A549 (cell line): ENCODE measurements at regions not wholly inside any gene's neighbourhood (a gene's known extent, or its start where the extent isn't known, plus 50 kb on each side); places are given as distances from the start of the nearest gene placed in this dataset.

Experiments used
- ATAC-seq, 2 experiments: fragments of 200-7000 bp in 1 of 2; fragments of >200 bp in 1 of 2; cut with Nextera tagmentation in 1 of 2; cut with Tn5 transposase in 1 of 2; 3 replicates each; pipeline versions ENCODE4 v1.8.0 to v1.9.1; 2018 to 2020; ENCODE audit warnings: mild to moderate bottlenecking in 1 of 2, moderate library complexity in 1 of 2
- CTCF ChIA-PET: fragments of 300-600 bp; sonication (Branson Sonifier 250); formaldehyde crosslinking; extraction: SDS; loops from one replicate; lab custom pipeline; 2021; ENCODE audit warnings: antibody characterized with exemption, inconsistent platforms; lab: Yijun Ruan, JAX
- POLR2A ChIA-PET: fragments of 350-600 bp; formaldehyde crosslinking; extraction: SDS; loops from one replicate; lab custom pipeline; 2021; ENCODE audit warnings: antibody characterized with exemption, inconsistent platforms; lab: Yijun Ruan, JAX
- DNase-seq, 2 experiments: peaks; one replicate each; pipeline versions ENCODE4 v3.0.0 to v3.0.0-alpha.2; 2011 to 2016; ENCODE audit warnings: low read depth in 1 of 2, low spot score in 1 of 2
- FAIRE-seq: peaks from 2 replicates; lab custom pipeline; 2011; peaks lifted over from hg19 to GRCh38; lab: Jason Lieb, UNC
- H3K27ac ChIP-seq, 2 experiments: fragments of >200 bp; sonication (Bioruptor Twin); formaldehyde crosslinking; 3 replicates each; pipeline ENCODE4 v1.5.1; 2016 to 2017
- H3K4me1 ChIP-seq: fragments of >200 bp; sonication (Bioruptor Twin); formaldehyde crosslinking; 3 replicates; pipeline ENCODE4 v1.6.1; 2016
- H3K4me2 ChIP-seq: fragments of >200 bp; sonication (Bioruptor Twin); formaldehyde crosslinking; 3 replicates; pipeline ENCODE4 v1.6.1; 2016
- H3K4me3 ChIP-seq: fragments of >200 bp; sonication (Bioruptor Twin); formaldehyde crosslinking; 3 replicates; pipeline ENCODE4 v1.5.1; 2016
- H3K9me3 ChIP-seq: fragments of >200 bp; sonication (Bioruptor Twin); formaldehyde crosslinking; 3 replicates; pipeline ENCODE4 v1.6.1; 2016
- BHLHE40 ChIP-seq: IDR thresholded peaks from 2 replicates; pipeline ENCODE4 v1.6.1; 2012; ENCODE audit warnings: low read depth, low read length, inconsistent platforms
- CBX2 ChIP-seq: fragments of 200-600 bp; sonication (generic); IDR thresholded peaks from 2 replicates; pipeline ENCODE4 v1.6.1; 2016; ENCODE audit warnings: low read depth, mild to moderate bottlenecking, borderline replicate concordance
- EHMT2 ChIP-seq: fragments of 200-600 bp; sonication (generic); IDR thresholded peaks from 2 replicates; pipeline ENCODE4 v1.6.1; 2016; ENCODE audit warnings: antibody characterized with exemption, low read depth, mild to moderate bottlenecking, moderate library complexity
- ELK1 ChIP-seq: fragments of 150-350 bp; IDR thresholded peaks from 2 replicates; pipeline ENCODE4 v1.6.1; 2014; ENCODE audit warnings: low read depth, mild to moderate bottlenecking, low read length
- FOSB ChIP-seq: fragments of 250-450 bp; sonication (Bioruptor Pico); IDR thresholded peaks from 2 replicates; pipeline ENCODE4 v1.5.0; 2020; ENCODE audit warnings: mild to moderate bottlenecking, moderate library complexity
- FOSL2 ChIP-seq, 2 experiments: fragments of 450-650 bp in 1 of 2; fragments of >200 bp in 1 of 2; sonication (Bioruptor Twin) in 1 of 2; formaldehyde crosslinking; IDR thresholded peaks; 2 replicates each; pipeline versions ENCODE4 v1.5.0 to v1.6.1; 2016 to 2020; ENCODE audit warnings: mild to moderate bottlenecking in 1 of 2, moderate library complexity in 1 of 2
- GATA3 ChIP-seq: IDR thresholded peaks from 2 replicates; pipeline ENCODE4 v1.6.1; 2012; ENCODE audit warnings: borderline replicate concordance
- HDAC2 ChIP-seq: fragments of 200-600 bp; sonication (generic); IDR thresholded peaks from 2 replicates; pipeline ENCODE4 v1.6.1; 2016
- HEYL ChIP-seq: fragments of 250-450 bp; sonication (Bioruptor Pico); IDR thresholded peaks from 2 replicates; pipeline ENCODE4 v1.8.0; 2021; ENCODE audit warnings: mild to moderate bottlenecking, moderate library complexity
- HOXB5 ChIP-seq: fragments of 250-450 bp; sonication (Bioruptor Pico); IDR thresholded peaks from 2 replicates; pipeline ENCODE4 v1.5.0; 2020; ENCODE audit warnings: mild to moderate bottlenecking, moderate library complexity
- KDM1A ChIP-seq: fragments of 200-600 bp; sonication (generic); IDR thresholded peaks from 2 replicates; pipeline ENCODE4 v1.6.1; 2016; ENCODE audit warnings: low read depth, mild to moderate bottlenecking
- MAFK ChIP-seq: fragments of 450-650 bp; IDR thresholded peaks from 2 replicates; pipeline ENCODE4 v1.6.1; 2014; ENCODE audit not compliant: partially characterized antibody
- NFE2L2 ChIP-seq: fragments of 150-350 bp; conservative IDR thresholded peaks from 2 replicates; pipeline ENCODE4 v1.6.1; 2014; ENCODE audit warnings: low read length
- NR3C1 ChIP-seq: fragments of >200 bp; sonication (Bioruptor Twin); formaldehyde crosslinking; IDR thresholded peaks from 3 replicates; pipeline ENCODE4 v1.6.1; 2017
- PHF8 ChIP-seq: fragments of 200-600 bp; sonication (generic); IDR thresholded peaks from 2 replicates; pipeline ENCODE4 v1.6.1; 2016; ENCODE audit warnings: low read depth, mild to moderate bottlenecking, antibody characterized with exemption, moderate library complexity, borderline replicate concordance
- POLR2A ChIP-seq: IDR thresholded peaks from 2 replicates; pipeline ENCODE4 v1.6.1; 2012; ENCODE audit warnings: mild to moderate bottlenecking, low read length
- POLR2AphosphoS2 ChIP-seq: conservative IDR thresholded peaks from 2 replicates; pipeline ENCODE4 v1.6.1; 2012; ENCODE audit warnings: low read length, improper control_type of control experiment, inconsistent platforms
- RCOR1 ChIP-seq: fragments of 150-350 bp; IDR thresholded peaks from 2 replicates; pipeline ENCODE4 v1.6.1; 2014; ENCODE audit warnings: antibody characterized with exemption, low read length, low read depth
- RFX5 ChIP-seq: fragments of 450-650 bp; IDR thresholded peaks from 2 replicates; pipeline ENCODE4 v1.7.1; 2014; ENCODE audit warnings: antibody characterized with exemption, mild to moderate bottlenecking, moderate library complexity
- TFCP2L1 ChIP-seq: fragments of 250-450 bp; sonication (Bioruptor Pico); IDR thresholded peaks from 2 replicates; pipeline ENCODE4 v1.5.0; 2021; ENCODE audit warnings: mild to moderate bottlenecking
- TP53 ChIP-seq: fragments of 250-450 bp; sonication (Bioruptor Pico); IDR thresholded peaks from 2 replicates; pipeline ENCODE4 v1.5.0; 2021; ENCODE audit warnings: mild to moderate bottlenecking, moderate library complexity
- USF2 ChIP-seq: fragments of 450-650 bp; IDR thresholded peaks from 2 replicates; pipeline ENCODE4 v1.6.1; 2014; ENCODE audit warnings: antibody characterized with exemption
- ZFP36 ChIP-seq: fragments of 450-650 bp; IDR thresholded peaks from 2 replicates; pipeline ENCODE4 v1.6.1; 2014; ENCODE audit warnings: borderline replicate concordance; ENCODE audit not compliant: partially characterized antibody
- ZNF302 ChIP-seq: fragments of 250-450 bp; sonication (Bioruptor Pico); IDR thresholded peaks from 2 replicates; pipeline ENCODE4 v1.9.0; 2021; ENCODE audit warnings: inconsistent platforms, mild to moderate bottlenecking, moderate library complexity
- ZSCAN20 ChIP-seq: fragments of 250-450 bp; sonication (Bioruptor Pico); IDR thresholded peaks from 2 replicates; pipeline ENCODE4 v1.8.0; 2022; ENCODE audit warnings: mild to moderate bottlenecking, moderate library complexity
- WGBS: methylation state at CpG from one replicate; pipeline ENCODE4 v1.1.6; 2017; ENCODE audit errors: missing lambda C conversion rate; 5-methylcytosine and 5-hydroxymethylcytosine counted together
- TF ChIP-seq, protein P1 (sequence below): fragments of >200 bp; sonication (Bioruptor Twin); formaldehyde crosslinking; IDR thresholded peaks from 3 replicates; pipeline ENCODE4 v1.5.1; 2016
- TF ChIP-seq, protein P2 (sequence below): IDR thresholded peaks from 2 replicates; pipeline ENCODE4 v1.6.1; 2012; ENCODE audit warnings: low read depth, borderline replicate concordance

DNA sequence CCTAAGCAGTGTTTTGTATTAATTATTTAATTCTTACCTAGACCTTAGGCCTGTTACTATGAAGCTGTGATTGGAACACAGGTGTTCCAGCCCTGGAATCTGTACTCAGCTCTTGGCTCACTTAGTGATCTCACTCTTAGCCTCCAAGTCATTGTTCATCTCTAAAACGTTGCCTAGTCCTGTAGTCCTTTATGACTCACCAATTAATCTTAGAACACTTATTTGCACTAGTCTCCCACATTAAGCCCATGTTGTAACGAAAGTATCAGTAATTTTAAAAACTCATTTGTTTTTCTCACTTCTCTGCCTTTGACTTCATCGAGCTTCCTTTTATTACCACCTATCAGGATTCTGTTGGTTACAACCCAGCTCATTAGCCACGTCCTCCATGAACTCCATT lies 1224.7 kb upstream of the TENM3 start (continued):
- TF ChIP-seq RCOR1 (no peak), ZNF302 (CRISPR knock-in tag) (no peak), NFE2L2 (no peak), POLR2A (no peak), TFCP2L1 (CRISPR knock-in tag) (no peak), RFX5 (no peak), EHMT2 (no peak), ELK1 (no peak), CBX2 (no peak), HOXB5 (CRISPR knock-in tag) (no peak), ZFP36 (no peak), NR3C1 (no peak)

GRCh38 chr4:181018913-181019312 lies 1224.3 kb upstream of the TENM3 start:
- no peak for ATAC-seq
- CTCF ChIA-PET: no interaction called here
- TF ChIP-seq GATA3 (no peak), EHMT2 (no peak), PHF8 (no peak), KDM1A (no peak), RCOR1 (no peak), HDAC2 (no peak), TP53 (CRISPR knock-in tag) (no peak), POLR2AphosphoS2 (no peak), HEYL (CRISPR knock-in tag) (no peak), MAFK (no peak), NR3C1 (no peak), USF2 (no peak), BHLHE40 (no peak), FOSB (CRISPR knock-in tag) (no peak), ZFP36 (no peak), FOSL2 (IDR thresholded peaks at IDR 0.05) (no peak), FOSL2 (CRISPR knock-in tag; IDR thresholded peaks at IDR 0.05) (no peak), ZSCAN20 (CRISPR knock-in tag) (no peak)
- TF ChIP-seq, protein P1, sequence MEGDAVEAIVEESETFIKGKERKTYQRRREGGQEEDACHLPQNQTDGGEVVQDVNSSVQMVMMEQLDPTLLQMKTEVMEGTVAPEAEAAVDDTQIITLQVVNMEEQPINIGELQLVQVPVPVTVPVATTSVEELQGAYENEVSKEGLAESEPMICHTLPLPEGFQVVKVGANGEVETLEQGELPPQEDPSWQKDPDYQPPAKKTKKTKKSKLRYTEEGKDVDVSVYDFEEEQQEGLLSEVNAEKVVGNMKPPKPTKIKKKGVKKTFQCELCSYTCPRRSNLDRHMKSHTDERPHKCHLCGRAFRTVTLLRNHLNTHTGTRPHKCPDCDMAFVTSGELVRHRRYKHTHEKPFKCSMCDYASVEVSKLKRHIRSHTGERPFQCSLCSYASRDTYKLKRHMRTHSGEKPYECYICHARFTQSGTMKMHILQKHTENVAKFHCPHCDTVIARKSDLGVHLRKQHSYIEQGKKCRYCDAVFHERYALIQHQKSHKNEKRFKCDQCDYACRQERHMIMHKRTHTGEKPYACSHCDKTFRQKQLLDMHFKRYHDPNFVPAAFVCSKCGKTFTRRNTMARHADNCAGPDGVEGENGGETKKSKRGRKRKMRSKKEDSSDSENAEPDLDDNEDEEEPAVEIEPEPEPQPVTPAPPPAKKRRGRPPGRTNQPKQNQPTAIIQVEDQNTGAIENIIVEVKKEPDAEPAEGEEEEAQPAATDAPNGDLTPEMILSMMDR: no peak
- TF ChIP-seq, protein P2, sequence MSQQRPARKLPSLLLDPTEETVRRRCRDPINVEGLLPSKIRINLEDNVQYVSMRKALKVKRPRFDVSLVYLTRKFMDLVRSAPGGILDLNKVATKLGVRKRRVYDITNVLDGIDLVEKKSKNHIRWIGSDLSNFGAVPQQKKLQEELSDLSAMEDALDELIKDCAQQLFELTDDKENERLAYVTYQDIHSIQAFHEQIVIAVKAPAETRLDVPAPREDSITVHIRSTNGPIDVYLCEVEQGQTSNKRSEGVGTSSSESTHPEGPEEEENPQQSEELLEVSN: no peak
- TF ChIP-seq, all 56 proteins: peak for 0
- POLR2A ChIA-PET: no interaction called here
- no peak overlapping the region for H3K4me3 ChIP-seq
- no peaks in the 10 kb centered on the region for H3K4me1 ChIP-seq
- no peak for FAIRE-seq
- no peak for DNase-seq
- 47% methylated on average over 5 of the region's 5 CpGs for WGBS
- no peak overlapping the region for H3K4me2 ChIP-seq
- no peak overlapping the region for H3K27ac ChIP-seq
- H3K9me3 ChIP-seq: no peaks in the 10 kb centered on the region
